ENCODE measurements at regions not wholly inside any gene's neighbourhood (a gene's known extent, or its start where the extent isn't known, plus 50 kb on each side); places are given as distances from the start of the nearest gene placed in this dataset.

GRCh38 chr18:78497641-78498040 lies 482.0 kb upstream of the SALL3 start:
- Histone ChIP-seq H3K4me3 (IDR thresholded peaks at IDR 0.05; ENCODE audit: insufficient read depth, low read depth, low read length) (no peak overlapping the region), H3K79me2 (ENCODE audit: insufficient read depth, low read depth) (no peaks in the 10 kb centered on the region), H3K27me3 (ENCODE audit: insufficient read depth, low read depth) (no peaks in the 10 kb centered on the region), H3K9ac (no peak overlapping the region), H2AFZ (ENCODE audit: low read depth) (no peak overlapping the region), H3K4me2 (no peak overlapping the region), H3K4me1 (ENCODE audit: low read depth, poor library complexity, severe bottlenecking) (no peaks in the 10 kb centered on the region), H4K20me1 (ENCODE audit: insufficient read depth) (no peaks in the 10 kb centered on the region), H3K36me3 (ENCODE audit: insufficient read depth) (no peaks in the 10 kb centered on the region), H3K27ac (no peak overlapping the region)
- TF ChIP-seq CTCF (conservative IDR thresholded peaks at IDR 0.05; ENCODE audit: low read depth, low read length): no peak

GRCh38 chr18:78499586-78499985 lies 480.0 kb upstream of the SALL3 start:
- no peak for TF ChIP-seq CTCF (conservative IDR thresholded peaks at IDR 0.05; ENCODE audit: low read depth, low read length)
- Histone ChIP-seq H3K27me3 (ENCODE audit: insufficient read depth, low read depth) (no peaks in the 10 kb centered on the region), H4K20me1 (ENCODE audit: insufficient read depth) (no peaks in the 10 kb centered on the region), H3K79me2 (ENCODE audit: insufficient read depth, low read depth) (no peaks in the 10 kb centered on the region), H2AFZ (ENCODE audit: low read depth) (no peak overlapping the region), H3K36me3 (ENCODE audit: insufficient read depth) (no peaks in the 10 kb centered on the region), H3K4me1 (ENCODE audit: low read depth, poor library complexity, severe bottlenecking) (no peaks in the 10 kb centered on the region), H3K9ac (no peak overlapping the region), H3K4me3 (IDR thresholded peaks at IDR 0.05; ENCODE audit: insufficient read depth, low read depth, low read length) (no peak overlapping the region), H3K4me2 (no peak overlapping the region), H3K27ac (no peak overlapping the region)

- Histone ChIP-seq H3K27ac (no peak overlapping the region), H3K36me3 (ENCODE audit: insufficient read depth) (no peaks in the 10 kb centered on the region), H3K4me3 (IDR thresholded peaks at IDR 0.05; ENCODE audit: insufficient read depth, low read depth, low read length) (no peak overlapping the region), H3K4me2 (no peak overlapping the region), H4K20me1 (ENCODE audit: insufficient read depth) (no peaks in the 10 kb centered on the region), H3K4me1 (ENCODE audit: low read depth, poor library complexity, severe bottlenecking) (no peaks in the 10 kb centered on the region), H3K27me3 (ENCODE audit: insufficient read depth, low read depth) (no peaks in the 10 kb centered on the region), H2AFZ (ENCODE audit: low read depth) (no peak overlapping the region), H3K79me2 (ENCODE audit: insufficient read depth, low read depth) (no peaks in the 10 kb centered on the region), H3K9ac (no peak overlapping the region)
- no peak for TF ChIP-seq CTCF (conservative IDR thresholded peaks at IDR 0.05; ENCODE audit: low read depth, low read length)
Observed at GRCh38 chr18:78501251-78501650, 478.4 kb upstream of the SALL3 start.

GRCh38 chr18:78503129-78503528 lies 476.5 kb upstream of the SALL3 start:
- H4K20me1 ChIP-seq (ENCODE audit: insufficient read depth): no peaks in the 10 kb centered on the region
- no peak for TF ChIP-seq CTCF (conservative IDR thresholded peaks at IDR 0.05; ENCODE audit: low read depth, low read length)
- no peaks in the 10 kb centered on the region for H3K4me1 ChIP-seq (ENCODE audit: low read depth, poor library complexity, severe bottlenecking)
- H2AFZ ChIP-seq (ENCODE audit: low read depth): no peak overlapping the region
- no peaks in the 10 kb centered on the region for H3K27me3 ChIP-seq (ENCODE audit: insufficient read depth, low read depth)
- H3K27ac ChIP-seq: no peak overlapping the region
- H3K4me2 ChIP-seq: no peak overlapping the region
- H3K9ac ChIP-seq: no peak overlapping the region
- H3K36me3 ChIP-seq (ENCODE audit: insufficient read depth): no peaks in the 10 kb centered on the region
- no peaks in the 10 kb centered on the region for H3K79me2 ChIP-seq (ENCODE audit: insufficient read depth, low read depth)
- H3K4me3 ChIP-seq (IDR thresholded peaks at IDR 0.05; ENCODE audit: insufficient read depth, low read depth, low read length): no peak overlapping the region

Data from KMS-11 (cell line).